Left colon (tissue), 2 donors: ENCODE measurements at regions not wholly inside any gene's neighbourhood (a gene's known extent, or its start where the extent isn't known, plus 50 kb on each side); places are given as distances from the start of the nearest gene placed in this dataset.

Experiments used
- ATAC-seq: fragments of 200-7000 bp; cut with Tn5 transposase; one replicate; pipeline ENCODE4 v1.9.1; 2020; ENCODE audit warnings: mild to moderate bottlenecking, moderate library complexity
- DNase-seq, 2 donors: peaks; one replicate each; pipeline ENCODE4 v3.0.0-alpha.2; 2020
- intact Hi-C, 2 donors: fragments of 100-400 bp; cut with DNase I in 1 of 2; cut with micrococcal nuclease in 1 of 2; formaldehyde crosslinking; loops; one replicate each; pipeline versions ENCODE4 v1.11.2 to v1.14.0; 2022; cut with DNase I, micrococcal nuclease
- donor health status: DM: no; HTN: no; CAD: no.
- donor health status: DM: yes; HTN: yes; CAD: no.

GRCh38 chr6:21406316-21406715 lies 187.2 kb upstream of the SOX4 start:
- intact Hi-C loops = no loop called here
- ATAC-seq (no peak), DNase-seq (no peak)

GRCh38 chr6:21409231-21409630 lies 184.3 kb upstream of the SOX4 start:
- ATAC-seq = no peak
- intact Hi-C loops = no loop called here
- no peak for DNase-seq

DNA sequence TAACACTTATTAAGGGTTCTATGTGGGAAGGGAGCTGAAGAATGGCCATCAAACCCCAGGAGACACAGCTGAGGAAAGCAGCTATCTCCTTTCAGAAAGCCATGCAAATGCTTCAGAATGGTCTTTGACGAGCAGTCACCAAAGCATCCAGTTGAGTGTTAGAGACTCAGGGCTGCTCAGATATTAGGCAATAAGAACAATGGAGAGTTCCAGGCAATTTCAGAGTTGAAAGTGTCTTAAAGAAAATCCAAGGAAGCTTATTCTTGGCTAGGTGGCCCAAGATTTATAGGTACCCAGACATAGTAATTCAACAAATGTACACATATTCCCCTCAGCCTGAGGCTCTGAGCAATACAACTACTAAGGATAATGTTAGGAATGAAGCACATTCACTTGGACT lies 180.1 kb upstream of the SOX4 start:
- no peak for ATAC-seq
- intact Hi-C loops = no loop called here
- no peak for DNase-seq

DNA sequence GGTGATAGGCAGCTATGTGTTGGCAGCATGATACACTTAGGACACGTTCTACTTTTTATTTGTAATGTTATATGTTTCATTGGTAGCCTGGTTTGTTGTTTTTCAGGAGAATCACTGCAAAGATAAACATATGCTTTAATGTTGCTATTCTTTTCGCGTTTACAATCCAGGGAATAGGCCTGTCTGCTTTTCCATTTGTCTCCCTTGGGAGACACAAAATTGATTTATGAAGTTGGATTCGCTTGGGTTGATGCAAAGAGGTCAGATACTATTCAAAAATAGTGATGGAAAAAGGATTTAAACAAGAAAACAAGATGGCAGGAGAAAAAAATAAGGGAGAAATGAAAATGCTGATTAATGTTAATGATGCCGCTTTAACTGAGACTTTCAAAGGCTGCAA lies 179.5 kb upstream of the SOX4 start:
- no peak for DNase-seq
- ATAC-seq = no peak
- intact Hi-C loops = no loop called here

- intact Hi-C loops = no loop called here
- ATAC-seq = no peak
- DNase-seq = no peak
Observed at GRCh38 chr6:21420146-21420878, 173.2 kb upstream of the SOX4 start.

DNA sequence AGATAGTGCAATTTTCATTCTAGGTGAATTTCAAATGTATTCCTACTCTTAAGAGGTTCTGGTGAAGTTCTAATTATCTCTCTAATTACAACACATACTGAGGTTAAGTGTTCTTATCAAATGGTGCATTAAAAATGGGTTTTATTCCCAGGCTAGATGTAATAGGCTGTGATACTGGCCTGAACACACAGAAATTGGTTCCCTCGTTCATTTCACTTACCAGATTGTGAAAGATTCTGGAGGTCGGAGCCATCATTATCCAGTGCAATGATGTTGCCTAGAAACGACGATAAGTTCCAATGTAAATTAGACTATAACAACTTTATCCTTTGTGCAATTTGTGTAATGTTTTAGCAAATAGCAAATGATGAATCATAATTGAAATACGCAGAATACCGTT lies 172.6 kb upstream of the SOX4 start:
- intact Hi-C loops = no loop called here
- ATAC-seq (no peak), DNase-seq (no peak)

DNA sequence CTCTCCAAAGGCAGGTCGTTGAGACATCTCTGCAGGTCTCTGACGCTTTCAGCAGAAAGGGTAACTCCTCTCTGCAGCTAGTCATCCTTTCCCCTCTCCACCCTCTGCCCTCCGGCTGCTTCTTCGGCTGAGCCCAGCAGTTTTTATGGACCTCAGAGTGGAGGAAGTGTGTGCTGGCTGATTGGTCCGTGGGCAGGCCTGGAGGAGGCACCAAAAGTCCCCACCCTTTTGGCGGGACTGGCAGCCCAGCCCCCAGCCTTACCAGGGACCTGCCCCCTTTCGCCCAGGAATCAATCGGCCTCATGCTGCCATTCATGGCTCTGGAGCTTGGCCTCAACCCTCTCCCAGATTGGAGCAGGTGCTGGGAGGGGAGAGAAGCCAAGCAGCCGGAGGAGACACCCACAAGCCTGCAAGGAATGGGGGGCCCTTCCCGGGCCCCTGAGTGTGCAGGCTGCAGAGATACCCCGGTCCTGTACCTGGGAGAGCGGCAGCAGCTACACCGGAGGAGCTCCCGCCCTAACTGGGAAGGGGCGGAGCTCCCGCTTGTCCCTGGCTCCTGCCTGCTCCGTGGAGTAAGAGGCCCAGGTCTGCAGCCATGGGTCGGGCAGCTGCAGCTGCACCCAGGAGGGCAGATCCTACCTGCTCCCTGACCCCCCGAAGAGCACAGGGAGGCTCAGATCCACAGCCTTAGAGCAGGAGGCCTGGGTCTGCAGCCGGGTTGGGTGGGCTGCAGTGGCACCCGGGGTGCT lies 170.3 kb upstream of the SOX4 start:
- DNase-seq (no peak), ATAC-seq (no peak)
- intact Hi-C loops = no loop called here

DNA sequence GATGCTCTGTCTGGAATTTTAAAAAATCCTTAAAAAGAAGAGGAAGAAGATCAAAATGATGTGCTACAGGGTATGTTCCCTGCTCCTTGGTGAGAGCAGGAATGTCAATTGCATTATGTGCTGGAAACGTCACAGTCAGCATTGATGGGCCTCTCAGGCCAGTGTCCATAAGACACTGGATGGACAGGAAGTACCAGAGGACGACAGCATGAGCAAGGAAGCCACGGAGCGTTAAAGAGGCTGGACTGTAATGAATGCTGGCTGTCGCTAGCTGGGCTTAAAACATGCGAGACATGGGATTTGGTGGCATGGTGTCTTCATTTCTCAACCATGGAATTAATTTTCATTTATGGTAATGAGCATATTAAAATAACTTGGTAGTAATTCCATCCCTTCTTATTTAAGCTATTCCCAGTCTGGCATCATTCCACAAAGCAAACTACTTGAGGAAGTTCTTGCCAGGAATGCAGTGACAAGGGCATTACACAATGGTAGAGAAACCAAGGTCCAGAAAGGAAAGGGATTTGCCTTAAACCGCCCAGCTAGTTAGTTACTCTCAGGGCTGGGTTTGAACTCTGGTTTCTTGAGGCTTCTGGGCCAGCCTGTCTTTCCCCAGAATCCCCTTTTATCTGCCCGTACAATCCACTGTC lies 166.6 kb upstream of the SOX4 start:
- DNase-seq (no peak), ATAC-seq (no peak)
- intact Hi-C loops = no loop called here

GRCh38 chr6:21429291-21429690 lies 164.3 kb upstream of the SOX4 start:
- no peak for ATAC-seq
- intact Hi-C loops = no loop called here
- no peak for DNase-seq

- DNase-seq = no peak
- intact Hi-C loops = no loop called here
- ATAC-seq = no peak
Observed at GRCh38 chr6:21431526-21431925, 162.0 kb upstream of the SOX4 start.

- intact Hi-C loops = no loop called here
- ATAC-seq (no peak), DNase-seq (no peak)
Observed at GRCh38 chr6:21436625-21437024, 156.9 kb upstream of the SOX4 start.

- intact Hi-C loops = no loop called here
- DNase-seq (no peak), ATAC-seq (no peak)
Observed at GRCh38 chr6:21437581-21437980, 156.0 kb upstream of the SOX4 start.

GRCh38 chr6:21438237-21438985 lies 155.1 kb upstream of the SOX4 start:
- ATAC-seq = no peak

GRCh38 chr6:21438986-21439352 lies 154.6 kb upstream of the SOX4 start:
- ATAC-seq = no peak
- intact Hi-C loops = no loop called here
- no peak for DNase-seq

More at GRCh38 chr6:21438237-21438985, 155.1 kb upstream of the SOX4 start:
- no peak for DNase-seq
- intact Hi-C loops = no loop called here

DNA sequence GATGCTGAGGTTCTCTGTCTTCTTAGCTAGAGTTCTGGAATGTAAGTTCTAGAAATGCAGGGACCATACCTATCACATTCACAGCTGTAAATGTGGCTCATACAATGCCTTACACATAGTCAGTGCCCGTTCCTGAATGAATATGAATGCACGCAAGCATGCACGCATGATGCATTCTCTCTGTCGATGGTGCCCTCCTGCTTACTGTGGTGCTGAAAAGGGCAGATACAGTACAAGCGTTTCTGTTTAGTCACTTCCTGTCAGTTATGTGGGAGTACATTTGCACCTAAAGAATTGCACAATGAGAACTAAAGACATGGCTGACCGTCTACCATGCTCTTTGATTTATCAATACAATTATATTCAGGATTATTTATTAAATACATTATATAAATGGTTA lies 152.2 kb upstream of the SOX4 start:
- no peak for DNase-seq
- no peak for ATAC-seq
- intact Hi-C loops = no loop called here

DNA sequence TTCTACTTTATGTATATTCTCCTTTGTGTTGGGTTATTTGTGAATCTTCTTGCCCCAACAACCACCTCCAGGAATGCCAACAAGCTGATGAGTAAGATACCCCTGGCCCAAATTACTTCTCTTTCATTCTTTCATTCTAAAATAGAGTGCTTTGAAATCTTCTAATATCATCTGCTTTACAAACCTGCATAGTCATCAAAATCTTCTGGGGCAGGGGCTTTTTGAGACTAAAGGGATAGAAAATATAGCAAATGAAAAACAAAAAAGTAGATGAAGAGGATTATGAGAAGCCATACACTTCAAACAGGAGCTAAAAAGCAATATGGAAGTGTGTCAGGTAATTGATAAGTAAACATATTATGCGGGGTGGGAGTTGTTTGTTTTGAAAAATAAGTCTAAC lies 150.7 kb upstream of the SOX4 start:
- intact Hi-C loops = no loop called here
- ATAC-seq (no peak), DNase-seq (no peak)

DNA sequence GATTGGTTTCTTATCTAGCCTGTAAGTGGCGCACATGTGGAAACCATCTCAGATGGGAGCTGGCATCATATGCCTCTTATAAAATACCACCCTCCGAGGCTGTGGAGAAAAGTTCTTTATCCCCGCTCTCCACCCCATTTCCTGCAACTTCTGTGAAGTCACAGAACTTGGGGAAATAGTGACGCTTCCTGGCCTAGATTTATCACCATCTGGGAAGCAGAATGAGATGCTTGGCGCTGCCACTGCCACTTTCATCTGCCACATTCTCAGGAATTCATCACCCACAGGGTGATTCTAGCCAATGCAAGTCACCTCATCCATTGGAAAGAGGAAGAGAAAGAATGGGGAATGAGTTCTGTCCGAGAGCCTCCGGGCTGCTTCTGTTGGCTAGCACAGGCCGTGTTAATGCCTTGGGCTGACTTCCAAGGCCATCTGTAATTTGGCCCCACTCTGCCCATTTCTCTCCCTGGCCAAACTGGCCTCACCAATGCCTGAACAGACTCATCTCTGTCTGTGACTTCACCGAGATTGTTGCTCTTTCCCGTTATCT lies 148.8 kb upstream of the SOX4 start:
- DNase-seq (no peak), ATAC-seq (no peak)
- intact Hi-C loops = no loop called here

DNA sequence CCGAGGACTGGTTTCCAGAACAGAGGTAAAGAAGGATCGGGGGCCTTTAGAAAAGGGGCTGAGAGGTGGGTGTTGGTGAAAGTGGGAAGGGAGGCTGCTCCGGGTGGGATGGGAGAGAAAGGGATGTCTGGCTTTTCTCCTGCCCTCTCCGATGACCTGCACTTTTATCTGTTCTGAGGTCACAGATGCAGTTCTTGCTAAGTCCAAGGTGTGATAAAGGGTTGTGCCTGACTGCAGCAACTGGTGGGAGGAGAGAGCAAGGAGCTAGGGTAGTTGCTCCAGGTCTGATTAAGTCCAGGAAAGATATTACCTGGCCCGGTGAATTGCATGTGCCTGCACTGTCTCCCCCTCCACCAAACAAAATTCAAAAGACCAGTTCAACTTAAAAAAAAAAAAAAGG lies 145.6 kb upstream of the SOX4 start:
- ATAC-seq (no peak), DNase-seq (no peak)
- intact Hi-C loops = no loop called here

GRCh38 chr6:21448485-21449109 lies 145.0 kb upstream of the SOX4 start:
- intact Hi-C loops = no loop called here
- DNase-seq = no peak
- no peak for ATAC-seq
